ENCODE measurements at regions not wholly inside any gene's neighbourhood (a gene's known extent, or its start where the extent isn't known, plus 50 kb on each side); places are given as distances from the start of the nearest gene placed in this dataset.

DNA sequence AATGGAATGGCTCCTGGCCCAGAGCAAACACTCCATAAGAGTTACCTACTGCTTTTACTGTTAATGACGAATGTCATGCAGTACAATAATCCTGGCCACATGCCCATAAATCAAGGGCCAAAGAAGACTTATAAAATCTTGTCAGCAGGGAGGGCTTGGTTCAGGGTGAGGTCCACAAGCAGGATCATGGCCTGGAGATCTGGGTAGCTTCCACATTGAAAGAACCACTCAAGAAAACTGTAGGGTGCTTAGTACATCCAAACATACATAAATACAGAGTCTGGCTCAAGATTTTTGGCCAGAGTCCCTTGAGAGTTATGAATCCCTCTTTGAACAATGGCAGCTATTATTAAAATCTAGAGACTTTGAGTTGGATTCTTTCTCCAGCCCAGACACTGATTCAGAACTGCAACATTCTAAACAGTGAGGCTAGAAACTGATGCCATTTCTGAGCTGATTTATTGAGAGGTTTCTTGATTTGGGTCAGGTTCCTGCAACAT lies 188.7 kb downstream of the CDC5L start:
- DNase-seq (ENCODE audit: low read depth), result no peak
- TF ChIP-seq, protein P1, sequence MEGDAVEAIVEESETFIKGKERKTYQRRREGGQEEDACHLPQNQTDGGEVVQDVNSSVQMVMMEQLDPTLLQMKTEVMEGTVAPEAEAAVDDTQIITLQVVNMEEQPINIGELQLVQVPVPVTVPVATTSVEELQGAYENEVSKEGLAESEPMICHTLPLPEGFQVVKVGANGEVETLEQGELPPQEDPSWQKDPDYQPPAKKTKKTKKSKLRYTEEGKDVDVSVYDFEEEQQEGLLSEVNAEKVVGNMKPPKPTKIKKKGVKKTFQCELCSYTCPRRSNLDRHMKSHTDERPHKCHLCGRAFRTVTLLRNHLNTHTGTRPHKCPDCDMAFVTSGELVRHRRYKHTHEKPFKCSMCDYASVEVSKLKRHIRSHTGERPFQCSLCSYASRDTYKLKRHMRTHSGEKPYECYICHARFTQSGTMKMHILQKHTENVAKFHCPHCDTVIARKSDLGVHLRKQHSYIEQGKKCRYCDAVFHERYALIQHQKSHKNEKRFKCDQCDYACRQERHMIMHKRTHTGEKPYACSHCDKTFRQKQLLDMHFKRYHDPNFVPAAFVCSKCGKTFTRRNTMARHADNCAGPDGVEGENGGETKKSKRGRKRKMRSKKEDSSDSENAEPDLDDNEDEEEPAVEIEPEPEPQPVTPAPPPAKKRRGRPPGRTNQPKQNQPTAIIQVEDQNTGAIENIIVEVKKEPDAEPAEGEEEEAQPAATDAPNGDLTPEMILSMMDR (conservative IDR thresholded peaks at IDR 0.05; ENCODE audit: low read depth, low read length), result no peak

DNA sequence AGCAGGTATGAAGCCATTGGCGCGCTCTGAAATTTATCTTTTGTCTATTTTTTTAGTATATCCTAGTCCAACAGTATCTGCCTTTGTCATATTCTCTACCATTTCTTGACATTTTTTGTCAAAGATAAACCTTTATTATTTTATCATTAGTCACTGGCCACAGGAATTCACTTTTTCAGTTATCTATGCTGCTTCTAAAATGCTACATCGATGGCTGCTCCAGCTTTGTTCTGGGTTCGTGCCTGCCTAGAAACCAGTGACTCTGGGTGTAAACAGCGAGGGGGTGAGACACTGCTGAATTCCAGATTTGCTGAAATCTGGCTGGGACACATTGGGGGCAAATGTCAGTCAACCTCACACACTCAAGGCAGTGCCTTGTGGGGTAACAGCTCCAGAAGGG lies 193.4 kb downstream of the CDC5L start:
- DNase-seq (ENCODE audit: low read depth), result peak; percentile 84
- TF ChIP-seq, protein P1 (conservative IDR thresholded peaks at IDR 0.05; ENCODE audit: low read depth, low read length), result no peak
- H3K4me3 ChIP-seq (ENCODE audit: low read depth, low read length), result no peak overlapping the region

More for the DNA sequence above, 188.7 kb downstream of the CDC5L start:
- no peak overlapping the region for H3K4me3 ChIP-seq (ENCODE audit: low read depth, low read length)

DNA sequence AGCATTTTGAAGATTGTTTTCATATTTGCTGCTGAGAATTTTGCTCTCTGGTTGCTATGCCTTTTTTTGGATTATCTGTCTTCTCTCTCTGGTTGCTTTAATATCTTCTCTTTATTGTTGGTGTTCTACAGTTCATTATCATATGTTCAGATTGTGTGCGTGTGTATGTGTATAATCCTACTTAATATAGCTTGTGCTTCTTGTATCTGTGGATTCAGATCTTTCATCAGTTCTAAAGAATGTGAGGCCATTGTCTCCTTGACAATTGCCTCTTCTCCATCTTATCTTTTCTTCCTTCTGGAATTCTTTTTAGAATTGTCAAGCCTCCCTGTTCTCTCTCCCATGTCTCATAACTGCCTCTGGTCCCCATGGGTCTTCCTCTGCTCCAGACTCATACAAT lies 195.4 kb downstream of the CDC5L start:
- TF ChIP-seq, protein P1 (conservative IDR thresholded peaks at IDR 0.05; ENCODE audit: low read depth, low read length), result no peak
- H3K4me3 ChIP-seq (ENCODE audit: low read depth, low read length), result no peak overlapping the region
- no peak for DNase-seq (ENCODE audit: low read depth)

DNA sequence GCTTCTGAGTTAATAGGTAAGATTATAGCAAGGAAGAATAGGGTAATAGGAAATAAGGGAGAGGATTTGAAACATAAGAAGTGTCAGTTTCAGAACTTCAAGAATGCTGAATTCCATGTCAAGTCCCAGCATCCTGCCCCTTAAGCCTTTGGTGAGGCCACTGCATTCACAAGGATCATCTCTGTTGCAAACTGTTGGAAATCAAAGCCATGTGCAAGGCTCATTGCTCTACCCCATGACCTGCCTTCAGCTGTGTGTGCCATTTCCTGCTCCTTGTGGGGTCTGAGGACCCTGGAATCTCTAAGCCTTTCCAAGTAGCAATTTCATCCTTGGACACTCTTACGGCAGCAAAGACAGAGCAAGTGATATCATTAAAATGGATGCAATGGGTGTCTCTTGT lies 203.0 kb downstream of the CDC5L start:
- no peak overlapping the region for H3K4me3 ChIP-seq (ENCODE audit: low read depth, low read length)
- TF ChIP-seq, protein P1 (conservative IDR thresholded peaks at IDR 0.05; ENCODE audit: low read depth, low read length), result no peak
- DNase-seq (ENCODE audit: low read depth), result no peak

DNA sequence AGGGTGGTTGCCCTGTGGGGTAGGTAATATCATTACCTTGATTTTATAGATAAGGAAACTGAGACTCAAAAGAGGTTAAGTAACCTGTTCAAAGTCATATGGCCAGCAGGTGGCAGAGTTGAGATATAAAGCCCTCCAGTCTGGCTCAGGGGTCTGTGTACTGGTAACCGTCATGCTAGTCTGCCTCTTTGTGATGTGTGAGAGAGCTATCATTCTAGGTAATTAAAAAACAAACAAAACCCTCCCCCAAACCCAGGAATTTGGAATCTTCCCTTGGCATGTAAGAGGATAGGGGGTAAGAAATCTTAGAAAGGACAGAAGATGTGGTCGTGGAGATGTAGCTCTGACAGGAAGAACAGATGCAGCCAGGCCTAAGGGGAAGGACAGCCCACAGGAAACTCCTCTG lies 206.0 kb downstream of the CDC5L start:
- peak; percentile 83 for DNase-seq (ENCODE audit: low read depth)
- no peak overlapping the region for H3K4me3 ChIP-seq (ENCODE audit: low read depth, low read length)
- TF ChIP-seq, protein P1 (conservative IDR thresholded peaks at IDR 0.05; ENCODE audit: low read depth, low read length), result peak; percentile 71

DNA sequence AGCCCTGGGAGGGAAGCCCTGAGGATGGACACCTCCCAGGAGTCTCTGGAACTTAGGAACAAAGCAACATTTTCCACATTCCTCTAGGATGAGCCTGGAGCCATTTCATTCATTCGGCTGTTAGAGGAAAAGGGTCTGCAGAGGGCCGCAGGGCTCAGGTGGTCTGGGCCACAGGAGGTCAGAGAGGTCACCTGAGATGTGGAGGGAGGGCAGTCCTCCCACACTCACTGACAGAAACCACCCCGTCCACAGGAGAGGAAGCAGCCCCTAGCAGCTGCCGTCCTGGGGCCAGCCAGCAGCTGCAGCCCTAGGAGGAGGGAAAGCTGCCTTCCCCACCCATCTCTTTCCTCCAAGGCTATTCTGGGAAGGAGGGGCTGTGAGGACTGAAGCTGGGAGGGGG lies 207.0 kb downstream of the CDC5L start:
- no peak overlapping the region for H3K4me3 ChIP-seq (ENCODE audit: low read depth, low read length)
- TF ChIP-seq, protein P1 (conservative IDR thresholded peaks at IDR 0.05; ENCODE audit: low read depth, low read length), result no peak
- DNase-seq (ENCODE audit: low read depth), result no peak

DNA sequence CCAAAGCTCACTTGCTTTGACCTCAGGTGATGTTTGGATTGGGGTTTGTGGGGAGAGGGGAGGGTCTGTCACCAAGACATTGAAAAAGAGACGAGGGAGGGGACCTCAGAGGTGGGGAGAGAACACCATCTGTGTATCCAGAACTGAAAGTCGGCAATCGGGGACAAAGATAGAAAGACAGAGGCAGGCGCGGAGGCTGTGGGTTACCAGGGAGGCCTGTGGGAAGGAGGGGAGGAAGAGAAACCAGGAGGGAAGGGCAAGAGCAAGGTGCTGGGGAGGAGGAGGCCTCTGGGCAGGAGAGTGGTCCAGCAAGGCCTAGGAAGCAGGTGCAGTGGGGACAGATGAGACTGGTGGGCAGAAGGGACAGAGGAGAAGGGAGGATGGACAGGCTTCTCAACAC lies 211.2 kb downstream of the CDC5L start:
- TF ChIP-seq, protein P1 (conservative IDR thresholded peaks at IDR 0.05; ENCODE audit: low read depth, low read length), result no peak
- H3K4me3 ChIP-seq (ENCODE audit: low read depth, low read length), result no peak overlapping the region
- no peak for DNase-seq (ENCODE audit: low read depth)

Data from choroid plexus epithelial cell (primary cell).